SK-N-SH treated with all-trans-retinoic acid at 6 μM for 48 hours (cell line): ENCODE measurements at regions not wholly inside any gene's neighbourhood (a gene's known extent, or its start where the extent isn't known, plus 50 kb on each side); places are given as distances from the start of the nearest gene placed in this dataset.

Experiments used
- CREB5 ChIP-seq: fragments of 250-450 bp; sonication (Bioruptor Pico); IDR thresholded peaks from 2 replicates; pipeline ENCODE4 v1.5.1; 2020; ENCODE audit warnings: low read depth, mild to moderate bottlenecking, moderate library complexity
- CSDC2 ChIP-seq: fragments of 250-450 bp; sonication (Bioruptor Pico); IDR thresholded peaks from 2 replicates; pipeline ENCODE4 v1.5.0; 2020; ENCODE audit warnings: mild to moderate bottlenecking, moderate library complexity
- CSRNP3 ChIP-seq: fragments of 250-450 bp; sonication (Bioruptor Pico); IDR thresholded peaks from 2 replicates; pipeline ENCODE4 v1.5.1; 2021; ENCODE audit warnings: mild to moderate bottlenecking, moderate library complexity
- PATZ1 ChIP-seq: fragments of 250-450 bp; sonication (Bioruptor Pico); IDR thresholded peaks from 2 replicates; pipeline ENCODE4 v1.8.0; 2020; ENCODE audit warnings: mild to moderate bottlenecking, moderate library complexity, borderline replicate concordance
- SNAI2 ChIP-seq: fragments of 250-450 bp; sonication (Bioruptor Pico); IDR thresholded peaks from 2 replicates; pipeline ENCODE4 v1.5.0; 2020; ENCODE audit warnings: mild to moderate bottlenecking, moderate library complexity

- no peak for TF ChIP-seq PATZ1 (CRISPR knock-in tag)
- TF ChIP-seq CREB5 (CRISPR knock-in tag) = no peak
- no peak for TF ChIP-seq CSDC2 (CRISPR knock-in tag)
- no peak for TF ChIP-seq CSRNP3 (CRISPR knock-in tag)
- TF ChIP-seq SNAI2 (CRISPR knock-in tag) = no peak
Measured at GRCh38 chr9:38216572-38216971, 147.5 kb upstream of the SHB start.
